VCaP (cell line): ENCODE measurements at regions not wholly inside any gene's neighbourhood (a gene's known extent, or its start where the extent isn't known, plus 50 kb on each side); places are given as distances from the start of the nearest gene placed in this dataset.

Experiments used
- H3K27ac ChIP-seq: fragments of 450-650 bp; 2 replicates; pipeline ENCODE4 v1.5.1; 2017
- TF ChIP-seq, protein P1 (sequence below): fragments of 450-650 bp; conservative IDR thresholded peaks from 2 replicates; pipeline ENCODE4 v1.5.1; 2017; ENCODE audit warnings: mild to moderate bottlenecking, moderate library complexity

DNA sequence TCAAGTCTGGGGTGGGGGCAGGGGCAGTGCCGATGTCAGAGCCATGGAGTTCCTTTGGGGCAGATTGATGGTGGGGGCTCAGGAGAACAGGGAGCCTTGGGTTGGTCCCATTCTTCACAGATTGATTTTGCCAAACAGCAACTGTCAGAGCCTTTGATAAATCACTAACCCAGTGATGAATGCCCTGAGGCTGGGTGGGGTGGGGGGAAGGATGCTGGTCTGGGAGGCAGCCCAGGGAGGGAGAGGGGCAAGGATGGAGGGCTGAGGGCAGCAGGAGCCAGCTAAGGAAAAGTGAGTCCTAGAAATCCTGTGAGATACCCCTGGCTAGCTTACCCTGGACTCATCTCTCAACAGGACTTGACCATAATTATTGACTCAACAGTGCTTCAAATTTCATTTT lies 60.1 kb upstream of the ARAP3 start:
- TF ChIP-seq, protein P1, sequence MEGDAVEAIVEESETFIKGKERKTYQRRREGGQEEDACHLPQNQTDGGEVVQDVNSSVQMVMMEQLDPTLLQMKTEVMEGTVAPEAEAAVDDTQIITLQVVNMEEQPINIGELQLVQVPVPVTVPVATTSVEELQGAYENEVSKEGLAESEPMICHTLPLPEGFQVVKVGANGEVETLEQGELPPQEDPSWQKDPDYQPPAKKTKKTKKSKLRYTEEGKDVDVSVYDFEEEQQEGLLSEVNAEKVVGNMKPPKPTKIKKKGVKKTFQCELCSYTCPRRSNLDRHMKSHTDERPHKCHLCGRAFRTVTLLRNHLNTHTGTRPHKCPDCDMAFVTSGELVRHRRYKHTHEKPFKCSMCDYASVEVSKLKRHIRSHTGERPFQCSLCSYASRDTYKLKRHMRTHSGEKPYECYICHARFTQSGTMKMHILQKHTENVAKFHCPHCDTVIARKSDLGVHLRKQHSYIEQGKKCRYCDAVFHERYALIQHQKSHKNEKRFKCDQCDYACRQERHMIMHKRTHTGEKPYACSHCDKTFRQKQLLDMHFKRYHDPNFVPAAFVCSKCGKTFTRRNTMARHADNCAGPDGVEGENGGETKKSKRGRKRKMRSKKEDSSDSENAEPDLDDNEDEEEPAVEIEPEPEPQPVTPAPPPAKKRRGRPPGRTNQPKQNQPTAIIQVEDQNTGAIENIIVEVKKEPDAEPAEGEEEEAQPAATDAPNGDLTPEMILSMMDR: no peak
- no peak overlapping the region for H3K27ac ChIP-seq

DNA sequence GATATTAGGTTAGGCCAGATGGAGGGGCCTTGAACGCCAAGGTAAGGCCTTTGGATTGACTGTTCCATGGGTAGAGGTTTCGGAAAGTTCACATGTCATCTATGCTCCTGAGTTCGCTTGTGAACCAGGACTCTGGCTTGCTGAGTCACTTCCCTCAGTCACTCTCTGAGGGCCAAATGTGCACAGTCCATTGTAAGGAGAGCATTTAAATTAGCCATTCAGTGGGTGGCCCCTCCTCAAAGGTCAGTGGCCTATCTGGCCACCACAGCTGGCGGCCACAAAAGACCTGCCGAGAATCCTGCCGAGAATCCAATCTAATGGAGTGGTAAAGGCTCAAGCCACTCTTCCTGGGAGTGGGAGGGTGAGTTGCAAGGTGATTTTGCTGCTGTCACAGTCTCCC lies 58.9 kb upstream of the ARAP3 start:
- no peak overlapping the region for H3K27ac ChIP-seq
- TF ChIP-seq, protein P1: no peak

DNA sequence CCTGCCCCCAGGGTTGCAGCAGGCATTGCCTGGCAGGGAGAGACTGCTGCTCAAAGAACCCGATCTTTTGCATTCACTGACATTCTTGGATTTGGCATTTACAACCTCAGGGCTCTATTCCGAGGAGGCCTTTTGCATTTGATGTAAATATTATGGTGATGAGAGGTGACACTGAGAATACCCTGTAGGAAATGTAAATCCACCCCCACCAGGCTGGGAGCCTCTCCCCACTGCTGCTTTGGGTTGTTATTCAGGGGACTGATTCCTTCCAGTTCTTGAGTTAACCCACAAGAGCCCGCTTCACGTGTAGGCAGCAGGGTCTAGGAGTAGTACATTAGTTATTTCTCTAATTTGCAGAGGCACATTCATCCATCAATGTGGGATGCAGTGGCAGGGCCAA lies 55.5 kb upstream of the ARAP3 start:
- TF ChIP-seq, protein P1: no peak
- H3K27ac ChIP-seq: no peak overlapping the region

DNA sequence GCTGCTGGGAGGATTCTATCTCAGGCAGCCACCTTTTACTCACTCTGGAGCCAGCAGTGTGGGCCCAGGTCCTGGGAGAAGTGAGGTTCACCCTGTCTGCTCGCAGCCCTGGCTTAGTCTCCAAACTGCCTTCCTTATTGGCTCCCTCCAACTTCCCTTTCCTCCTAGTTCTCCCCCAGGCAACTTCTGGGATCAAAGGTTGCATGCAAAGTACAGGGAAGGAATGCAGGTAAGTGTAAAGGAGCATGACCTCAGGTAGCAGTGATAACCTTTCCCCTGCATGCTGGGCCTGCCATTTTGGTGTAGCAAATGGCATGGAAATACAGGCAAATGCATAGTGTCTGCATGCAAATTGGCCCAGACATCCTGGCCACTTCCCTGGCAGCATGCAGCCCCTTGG lies 53.8 kb upstream of the ARAP3 start:
- H3K27ac ChIP-seq: no peak overlapping the region
- TF ChIP-seq, protein P1: no peak

DNA sequence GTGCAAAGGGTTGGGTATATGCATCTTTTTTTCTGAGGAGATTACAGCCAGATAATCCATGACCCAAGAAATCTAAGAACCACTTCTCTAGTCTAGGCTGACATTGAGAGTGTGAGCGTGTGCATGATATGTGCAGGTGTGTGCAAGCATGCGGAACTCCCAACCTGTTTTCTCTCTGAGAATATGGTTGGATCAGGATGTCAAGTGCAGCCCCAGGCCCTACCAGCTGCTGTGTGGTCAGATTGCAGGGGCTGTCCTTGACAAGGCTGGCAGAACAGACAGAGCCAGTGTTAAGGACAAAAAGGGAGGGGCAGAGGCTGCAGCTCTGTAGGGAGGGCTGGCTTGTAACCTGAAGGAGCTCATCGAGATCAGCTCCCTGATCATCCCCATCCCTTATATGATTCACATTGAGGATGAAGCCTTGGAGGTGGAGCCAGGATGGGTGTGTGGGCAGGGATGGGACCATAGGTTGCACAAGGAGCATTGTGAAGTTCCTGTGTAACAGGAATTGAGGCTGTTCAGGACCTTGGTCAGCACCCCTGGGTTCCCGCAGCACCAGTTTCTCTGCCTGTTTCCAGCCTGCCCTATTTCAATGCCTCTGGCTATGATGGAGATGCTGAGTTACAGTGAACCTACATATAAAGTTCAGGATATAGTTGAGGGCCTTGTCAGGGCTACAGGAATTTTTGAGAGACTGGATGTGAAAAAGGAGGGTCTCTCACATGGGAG lies 52.6 kb upstream of the ARAP3 start:
- no peak overlapping the region for H3K27ac ChIP-seq
- TF ChIP-seq, protein P1: no peak

DNA sequence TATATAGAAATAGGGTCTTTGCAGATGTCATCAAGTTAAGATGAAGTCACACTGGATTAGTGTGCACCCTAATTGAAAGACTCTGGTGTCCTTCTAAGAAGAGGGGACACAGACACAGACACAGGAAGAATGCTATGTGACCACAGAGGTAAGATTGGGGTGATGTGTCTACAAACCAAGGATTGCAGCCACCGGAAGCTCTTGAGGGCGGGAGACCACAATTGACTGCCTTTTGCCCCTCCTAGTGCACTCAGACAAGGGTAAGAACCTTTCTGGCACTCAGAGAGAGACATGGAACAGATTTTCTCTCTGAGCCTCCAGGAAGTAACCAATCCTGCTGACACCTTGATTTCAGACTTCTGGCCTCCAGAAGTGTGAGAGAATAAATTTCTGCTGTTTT lies 51.2 kb upstream of the ARAP3 start:
- TF ChIP-seq, protein P1: no peak
- no peak overlapping the region for H3K27ac ChIP-seq

DNA sequence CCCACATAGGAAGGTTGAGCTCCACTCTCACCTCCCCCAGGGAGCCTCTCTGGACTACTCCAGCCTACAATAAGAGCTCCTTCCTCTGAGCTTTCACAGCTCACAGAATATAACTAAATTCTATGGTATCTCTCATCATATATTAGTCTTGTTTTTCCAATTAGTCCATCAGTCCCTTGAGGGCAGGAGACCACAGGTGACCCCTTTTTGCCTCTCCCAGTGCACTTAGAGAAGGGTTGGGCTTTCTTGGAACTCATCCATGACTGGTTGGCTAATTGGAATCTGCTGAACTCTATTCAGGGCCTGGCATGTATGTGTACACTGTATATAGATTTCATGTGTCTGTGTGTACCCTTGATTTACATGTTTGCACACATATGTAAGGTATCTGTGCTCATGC lies 50.4 kb upstream of the ARAP3 start:
- no peak overlapping the region for H3K27ac ChIP-seq
- TF ChIP-seq, protein P1: no peak
